Prostate gland (tissue), 2 donors: ENCODE measurements at regions not wholly inside any gene's neighbourhood (a gene's known extent, or its start where the extent isn't known, plus 50 kb on each side); places are given as distances from the start of the nearest gene placed in this dataset.

Experiments
- CTCF ChIP-seq, 4 experiments: fragments of 200-600 bp in 2 of 4; fragments of 450-650 bp in 2 of 4; sonication (generic) in 2 of 4; IDR thresholded peaks; 1 replicate in 3 of 4; 2 replicates in 1 of 4; pipeline ENCODE4 v1.5.1; 2016 to 2019; ENCODE audit warnings: antibody characterized with exemption in 4 of 4, mild to moderate bottlenecking in 2 of 4, moderate library complexity in 2 of 4
- POLR2A ChIP-seq: fragments of 450-650 bp; IDR thresholded peaks from one replicate; pipeline ENCODE4 v1.6.1; 2016; ENCODE audit warnings: antibody characterized with exemption, mild to moderate bottlenecking
- POLR2AphosphoS5 ChIP-seq: sonication (generic); formaldehyde crosslinking; IDR thresholded peaks from one replicate; pipeline ENCODE4 v1.6.1; 2017; ENCODE audit warnings: antibody characterized with exemption

GRCh38 chr4:120447774-120448173 is 381.1 kb upstream of the MAD2L1 start:
- TF ChIP-seq CTCF (IDR thresholded peaks at IDR 0.05): no peak
- no peak for TF ChIP-seq POLR2A
- TF ChIP-seq POLR2AphosphoS5: no peak
